Left ventricle myocardium inferior (tissue), 1 donor: ENCODE measurements at regions not wholly inside any gene's neighbourhood (a gene's known extent, or its start where the extent isn't known, plus 50 kb on each side); places are given as distances from the start of the nearest gene placed in this dataset.

ENCODE experiments used
- DNase-seq: peaks from one replicate; pipeline ENCODE4 v3.0.0-alpha.2; 2020
- H3K27ac ChIP-seq: fragments of 200-600 bp; replicated peaks from 2 replicates; pipeline ENCODE4 v1.8.0; 2021
- H3K27me3 ChIP-seq: fragments of 200-600 bp; 2 replicates; pipeline ENCODE4 v1.8.0; 2021; ENCODE audit warnings: low read depth
- H3K36me3 ChIP-seq: fragments of 200-600 bp; 2 replicates; pipeline ENCODE4 v1.8.0; 2021
- H3K4me1 ChIP-seq: fragments of 200-600 bp; 2 replicates; pipeline ENCODE4 v1.8.0; 2021
- H3K4me3 ChIP-seq: fragments of 200-600 bp; 2 replicates; pipeline ENCODE4 v1.8.0; 2021; ENCODE audit warnings: mild to moderate bottlenecking, moderate library complexity
- H3K9me3 ChIP-seq: fragments of 200-600 bp; replicated peaks from 2 replicates; pipeline ENCODE4 v1.8.0; 2021
- CTCF ChIP-seq: fragments of 200-600 bp; IDR thresholded peaks from 2 replicates; pipeline ENCODE4 v1.8.0; 2021; ENCODE audit warnings: antibody characterized with exemption, mild to moderate bottlenecking, borderline replicate concordance
- intact Hi-C: fragments of 100-400 bp; cut with micrococcal nuclease; formaldehyde crosslinking; loops from one replicate; pipeline ENCODE4 v1.11.0; 2022
- donor health status: DM: no; HTN: yes; CAD: no; lungs with severe emphysema.

- DNase-seq, result no peak
- Histone ChIP-seq H3K27ac (no peak overlapping the region), H3K4me1 (no peaks in the 10 kb centered on the region), H3K27me3 (peaks cover 45% of the 10 kb centered on the region), H3K4me3 (no peak overlapping the region), H3K36me3 (no peaks in the 10 kb centered on the region), H3K9me3 (peaks cover 12% of the 10 kb centered on the region)
- intact Hi-C loops, result no loop called here
- no peak for TF ChIP-seq CTCF
Measured at GRCh38 chr18:78922856-78923255, 56.8 kb upstream of the SALL3 start.

- Histone ChIP-seq H3K36me3 (no peaks in the 10 kb centered on the region), H3K27me3 (peaks cover 38% of the 10 kb centered on the region), H3K9me3 (peaks cover 12% of the 10 kb centered on the region), H3K4me3 (no peak overlapping the region), H3K27ac (no peak overlapping the region), H3K4me1 (no peaks in the 10 kb centered on the region)
- DNase-seq, result no peak
- intact Hi-C loops, result no loop called here
- no peak for TF ChIP-seq CTCF
Measured at GRCh38 chr18:78924301-78924700, 55.3 kb upstream of the SALL3 start.

- no peak overlapping the region for H3K27ac ChIP-seq
- intact Hi-C loops, result no loop called here
- TF ChIP-seq CTCF, result no peak
- H3K4me3 ChIP-seq, result no peak overlapping the region
- no peak for DNase-seq
- H3K4me1 ChIP-seq, result no peaks in the 10 kb centered on the region
- H3K27me3 ChIP-seq, result peaks cover 38% of the 10 kb centered on the region
- H3K36me3 ChIP-seq, result no peaks in the 10 kb centered on the region
- H3K9me3 ChIP-seq, result peaks cover 12% of the 10 kb centered on the region
Measured at GRCh38 chr18:78924786-78925540, 54.7 kb upstream of the SALL3 start.

- Histone ChIP-seq H3K36me3 (no peaks in the 10 kb centered on the region), H3K4me3 (no peak overlapping the region), H3K27me3 (peaks cover 41% of the 10 kb centered on the region), H3K9me3 (peaks cover 12% of the 10 kb centered on the region), H3K4me1 (no peaks in the 10 kb centered on the region), H3K27ac (no peak overlapping the region)
- intact Hi-C loops, result no loop called here
- no peak for DNase-seq
- TF ChIP-seq CTCF, result no peak
Measured at GRCh38 chr18:78925557-78926242, 53.9 kb upstream of the SALL3 start.

GRCh38 chr18:78926243-78926615, 53.4 kb upstream of the SALL3 start:
- intact Hi-C loops, result no loop called here
- H3K9me3 ChIP-seq, result peaks cover 12% of the 10 kb centered on the region
- no peak overlapping the region for H3K4me3 ChIP-seq
- no peaks in the 10 kb centered on the region for H3K4me1 ChIP-seq
- H3K27ac ChIP-seq, result no peak overlapping the region
- TF ChIP-seq CTCF, result no peak
- H3K27me3 ChIP-seq, result peaks cover 42% of the 10 kb centered on the region
- no peaks in the 10 kb centered on the region for H3K36me3 ChIP-seq
- DNase-seq, result no peak
